ENCODE measurements at regions not wholly inside any gene's neighbourhood (a gene's known extent, or its start where the extent isn't known, plus 50 kb on each side); places are given as distances from the start of the nearest gene placed in this dataset.

DNA sequence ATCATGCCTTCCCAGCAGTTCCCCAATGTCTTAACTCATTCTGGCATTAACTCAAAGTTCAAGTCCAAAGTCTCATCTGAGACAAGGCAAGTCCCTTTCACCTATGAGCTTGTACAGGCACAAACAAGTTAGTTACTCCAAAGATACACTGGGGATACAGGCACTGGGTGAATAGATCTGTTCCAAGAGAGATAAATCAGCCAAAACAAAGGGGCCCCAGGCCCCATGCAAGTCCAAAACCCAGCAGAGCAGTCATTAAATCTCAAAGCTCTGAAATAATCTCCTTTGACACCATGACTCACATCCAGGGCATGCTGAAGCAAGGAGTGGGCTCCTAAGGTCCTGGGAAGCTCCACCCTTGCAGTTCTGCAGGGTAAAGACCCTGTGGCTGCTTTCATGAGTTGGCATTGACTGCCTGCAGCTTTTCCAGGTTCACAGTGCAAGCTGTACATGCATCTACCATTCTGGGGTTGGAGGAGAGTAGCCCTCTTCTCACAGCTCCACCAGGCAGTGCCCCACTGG, 332.2 kb upstream of the KIF2B start:
- H3K4me2 ChIP-seq (ENCODE audit: extremely low read depth, insufficient read depth, low read length): no peak overlapping the region
- H3K27me3 ChIP-seq (ENCODE audit: control insufficient read depth, insufficient read depth, low read length): no peaks in the 10 kb centered on the region
- no peak overlapping the region for H2AFZ ChIP-seq (ENCODE audit: low read length)
- no peaks in the 10 kb centered on the region for H3K4me1 ChIP-seq (ENCODE audit: control insufficient read depth, extremely low read depth, insufficient read depth, low read length)
- H3K4me3 ChIP-seq (replicated peaks in 1 of 4; ENCODE audit: control extremely low read depth in 1 of 4, insufficient read depth in 1 of 4, low read depth in 3 of 4, low read length in 4 of 4): no peak overlapping the region
- TF ChIP-seq CTCF (conservative IDR thresholded peaks at IDR 0.05 in 1 of 2, IDR thresholded peaks at IDR 0.05 in 1 of 2; ENCODE audit: low read depth in 1 of 2, low read length in 2 of 2) (no peak), EZH2 (IDR thresholded peaks at IDR 0.05; ENCODE audit: low read length, missing control alignments) (no peak)
- H3K36me3 ChIP-seq (ENCODE audit: control insufficient read depth, insufficient read depth, low read length): no peaks in the 10 kb centered on the region
- H4K20me1 ChIP-seq (ENCODE audit: control insufficient read depth, extremely low read depth, insufficient read depth, low read length): no peaks in the 10 kb centered on the region
- no peak for DNase-seq (ENCODE audit: low read depth in 2 of 2)
- H3K9me3 ChIP-seq (ENCODE audit: control insufficient read depth, insufficient read depth, low read depth, low read length): no peaks in the 10 kb centered on the region
- no peak overlapping the region for H3K9ac ChIP-seq (ENCODE audit: insufficient read depth, low read length)
- no peaks in the 10 kb centered on the region for H3K79me2 ChIP-seq (ENCODE audit: control insufficient read depth, insufficient read depth, low read length)
- no peak overlapping the region for H3K27ac ChIP-seq (ENCODE audit: insufficient read depth, low read length)

- H3K4me2 ChIP-seq (ENCODE audit: extremely low read depth, insufficient read depth, low read length): no peak overlapping the region
- no peak overlapping the region for H2AFZ ChIP-seq (ENCODE audit: low read length)
- H3K27ac ChIP-seq (ENCODE audit: insufficient read depth, low read length): no peak overlapping the region
- no peak overlapping the region for H3K4me3 ChIP-seq (replicated peaks in 1 of 4; ENCODE audit: control extremely low read depth in 1 of 4, insufficient read depth in 1 of 4, low read depth in 3 of 4, low read length in 4 of 4)
- no peaks in the 10 kb centered on the region for H3K9me3 ChIP-seq (ENCODE audit: control insufficient read depth, insufficient read depth, low read depth, low read length)
- H3K79me2 ChIP-seq (ENCODE audit: control insufficient read depth, insufficient read depth, low read length): no peaks in the 10 kb centered on the region
- H3K27me3 ChIP-seq (ENCODE audit: control insufficient read depth, insufficient read depth, low read length): no peaks in the 10 kb centered on the region
- TF ChIP-seq EZH2 (IDR thresholded peaks at IDR 0.05; ENCODE audit: low read length, missing control alignments) (no peak), CTCF (conservative IDR thresholded peaks at IDR 0.05 in 1 of 2, IDR thresholded peaks at IDR 0.05 in 1 of 2; ENCODE audit: low read depth in 1 of 2, low read length in 2 of 2) (no peak)
- DNase-seq (ENCODE audit: low read depth in 2 of 2): no peak
- H3K4me1 ChIP-seq (ENCODE audit: control insufficient read depth, extremely low read depth, insufficient read depth, low read length): no peaks in the 10 kb centered on the region
- H3K36me3 ChIP-seq (ENCODE audit: control insufficient read depth, insufficient read depth, low read length): no peaks in the 10 kb centered on the region
- no peak overlapping the region for H3K9ac ChIP-seq (ENCODE audit: insufficient read depth, low read length)
- no peaks in the 10 kb centered on the region for H4K20me1 ChIP-seq (ENCODE audit: control insufficient read depth, extremely low read depth, insufficient read depth, low read length)
Measured at GRCh38 chr17:53483704-53484103, 339.0 kb upstream of the KIF2B start.

DNA sequence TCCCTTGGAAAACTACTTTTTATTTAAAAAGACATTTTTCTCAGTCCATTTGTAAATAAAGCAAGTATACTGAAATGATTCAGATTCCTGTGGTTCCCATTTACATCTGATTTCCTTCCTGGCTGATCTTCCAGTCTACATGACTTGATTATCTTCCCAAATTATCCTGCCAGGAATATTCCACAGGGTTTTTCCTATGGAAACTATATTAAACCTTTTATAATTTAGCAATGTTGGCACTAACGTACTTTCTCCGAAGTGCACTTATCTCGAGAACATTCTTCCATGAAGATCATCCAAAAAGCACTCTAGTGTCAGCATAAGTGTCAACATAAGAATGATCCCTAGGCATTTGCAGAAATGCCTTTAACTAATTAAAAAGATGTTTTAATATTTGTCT, 347.7 kb upstream of the KIF2B start:
- H3K4me3 ChIP-seq (replicated peaks in 1 of 4; ENCODE audit: control extremely low read depth in 1 of 4, insufficient read depth in 1 of 4, low read depth in 3 of 4, low read length in 4 of 4): no peak overlapping the region
- H4K20me1 ChIP-seq (ENCODE audit: control insufficient read depth, extremely low read depth, insufficient read depth, low read length): no peaks in the 10 kb centered on the region
- H3K36me3 ChIP-seq (ENCODE audit: control insufficient read depth, insufficient read depth, low read length): no peaks in the 10 kb centered on the region
- H3K27me3 ChIP-seq (ENCODE audit: control insufficient read depth, insufficient read depth, low read length): no peaks in the 10 kb centered on the region
- no peak overlapping the region for H3K9ac ChIP-seq (ENCODE audit: insufficient read depth, low read length)
- no peaks in the 10 kb centered on the region for H3K9me3 ChIP-seq (ENCODE audit: control insufficient read depth, insufficient read depth, low read depth, low read length)
- DNase-seq (ENCODE audit: low read depth in 2 of 2): peak in 1 of 2 donors; percentile 7
- no peak overlapping the region for H3K27ac ChIP-seq (ENCODE audit: insufficient read depth, low read length)
- H3K79me2 ChIP-seq (ENCODE audit: control insufficient read depth, insufficient read depth, low read length): no peaks in the 10 kb centered on the region
- H2AFZ ChIP-seq (ENCODE audit: low read length): no peak overlapping the region
- H3K4me2 ChIP-seq (ENCODE audit: extremely low read depth, insufficient read depth, low read length): no peak overlapping the region
- no peaks in the 10 kb centered on the region for H3K4me1 ChIP-seq (ENCODE audit: control insufficient read depth, extremely low read depth, insufficient read depth, low read length)
- TF ChIP-seq EZH2 (IDR thresholded peaks at IDR 0.05; ENCODE audit: low read length, missing control alignments): no peak
- TF ChIP-seq CTCF (conservative IDR thresholded peaks at IDR 0.05 in 1 of 2, IDR thresholded peaks at IDR 0.05 in 1 of 2; ENCODE audit: low read depth in 1 of 2, low read length in 2 of 2): no peak
